ENCODE measurements at regions not wholly inside any gene's neighbourhood (a gene's known extent, or its start where the extent isn't known, plus 50 kb on each side); places are given as distances from the start of the nearest gene placed in this dataset.

- TF ChIP-seq CTCF (conservative IDR thresholded peaks at IDR 0.05; ENCODE audit: low read depth, low read length) (no peak), EZH2 (IDR thresholded peaks at IDR 0.05; ENCODE audit: borderline replicate concordance, low read depth, low read length, poor library complexity, severe bottlenecking) (no peak)
Measured at GRCh38 chr17:13337151-13337550, 264.6 kb downstream of the HS3ST3A1 start.

All from A673 (cell line).